HEK293T (cell line): ENCODE measurements at regions not wholly inside any gene's neighbourhood (a gene's known extent, or its start where the extent isn't known, plus 50 kb on each side); places are given as distances from the start of the nearest gene placed in this dataset.

Source experiments
- CTCF ChIA-PET: fragments of 350-600 bp; formaldehyde crosslinking; extraction: SDS; loops from one replicate; lab custom pipeline; 2021; ENCODE audit warnings: antibody characterized with exemption, inconsistent platforms; lab: Yijun Ruan, JAX
- POLR2A ChIA-PET: fragments of 350-600 bp; formaldehyde crosslinking; extraction: SDS; loops from one replicate; lab custom pipeline; 2020; ENCODE audit warnings: antibody characterized with exemption, inconsistent platforms; lab: Yijun Ruan, JAX
- DNase-seq: peaks from one replicate; pipeline ENCODE4 v3.0.0; 2012; ENCODE audit warnings: mixed read lengths; ENCODE audit errors: extremely low spot score
- ARNT ChIP-seq: fragments of 450-650 bp; IDR thresholded peaks from 2 replicates; pipeline ENCODE4 v1.6.1; 2017; ENCODE audit warnings: mild to moderate bottlenecking
- BHLHE40 ChIP-seq: fragments of 450-650 bp; IDR thresholded peaks from 2 replicates; pipeline ENCODE4 v1.6.1; 2016; ENCODE audit warnings: mild to moderate bottlenecking, moderate library complexity, borderline replicate concordance
- CTBP1 ChIP-seq: fragments of 450-650 bp; IDR thresholded peaks from 2 replicates; pipeline ENCODE4 v1.6.1; 2016; ENCODE audit warnings: borderline replicate concordance
- ELF4 ChIP-seq: fragments of 450-650 bp; IDR thresholded peaks from 2 replicates; pipeline ENCODE4 v1.6.1; 2017; ENCODE audit warnings: antibody characterized with exemption
- FOXA1 ChIP-seq: fragments of 450-650 bp; IDR thresholded peaks from 2 replicates; pipeline ENCODE4 v1.6.1; 2016; ENCODE audit warnings: mild to moderate bottlenecking
- FOXK2 ChIP-seq: fragments of 450-650 bp; IDR thresholded peaks from 2 replicates; pipeline ENCODE4 v1.6.1; 2016; ENCODE audit warnings: mild to moderate bottlenecking
- FOXM1 ChIP-seq: fragments of 450-650 bp; IDR thresholded peaks from 2 replicates; pipeline ENCODE4 v1.6.1; 2017; ENCODE audit warnings: mild to moderate bottlenecking, borderline replicate concordance
- HDGF ChIP-seq: fragments of 450-650 bp; IDR thresholded peaks from 2 replicates; pipeline ENCODE4 v1.6.1; 2017; ENCODE audit warnings: antibody characterized with exemption, borderline replicate concordance
- L3MBTL2 ChIP-seq: fragments of 450-650 bp; conservative IDR thresholded peaks from 2 replicates; pipeline ENCODE4 v1.6.1; 2016; ENCODE audit warnings: mild to moderate bottlenecking
- LEF1 ChIP-seq: fragments of 450-650 bp; IDR thresholded peaks from 2 replicates; pipeline ENCODE4 v1.6.1; 2017; ENCODE audit warnings: mild to moderate bottlenecking, borderline replicate concordance
- NFRKB ChIP-seq: fragments of 450-650 bp; IDR thresholded peaks from 2 replicates; pipeline ENCODE4 v1.6.1; 2016; ENCODE audit warnings: mild to moderate bottlenecking, moderate library complexity
- SP1 ChIP-seq: fragments of 450-650 bp; IDR thresholded peaks from 2 replicates; pipeline ENCODE4 v1.6.1; 2017
- SUZ12 ChIP-seq: fragments of 450-650 bp; IDR thresholded peaks from 2 replicates; pipeline ENCODE4 v1.6.1; 2016; ENCODE audit warnings: mild to moderate bottlenecking
- TARDBP ChIP-seq: fragments of 450-650 bp; IDR thresholded peaks from 2 replicates; pipeline ENCODE4 v1.6.1; 2016
- ZNF384 ChIP-seq: fragments of 450-650 bp; IDR thresholded peaks from 2 replicates; pipeline ENCODE4 v1.6.1; 2016
- TF ChIP-seq, protein P1 (sequence below): fragments of 450-650 bp; IDR thresholded peaks from 2 replicates; pipeline ENCODE4 v1.6.1; 2016

DNA sequence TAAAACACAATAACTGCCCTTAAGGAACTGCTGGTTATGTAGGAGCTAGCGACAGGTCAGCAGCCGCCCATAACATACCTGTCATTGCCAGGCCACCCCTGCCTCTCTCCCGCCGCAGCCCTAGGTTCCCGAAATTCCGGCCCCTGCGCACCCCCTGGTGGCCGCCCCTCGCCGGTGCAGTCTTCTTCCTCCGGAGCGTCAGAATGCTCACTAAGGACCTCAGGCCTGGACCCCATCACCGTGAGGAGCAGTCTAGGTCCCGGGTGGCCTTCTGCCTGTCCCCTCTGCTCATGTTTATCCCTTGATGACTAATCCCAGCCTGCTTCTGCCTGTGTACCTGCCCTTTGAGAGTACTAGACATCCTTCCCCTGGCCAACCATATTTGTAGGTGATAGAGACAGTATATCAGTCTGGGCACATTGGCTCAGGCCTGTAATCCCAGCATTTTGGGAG, 115.7 kb upstream of the SLC1A4 start:
- TF ChIP-seq SUZ12 (no peak), BHLHE40 (no peak), ZNF384 (no peak)
- peak; percentile 81 for DNase-seq
- ChIA-PET CTCF (interaction anchor here (0.9 to 1.3 kb wide), 3 partner anchors 268 to 350 kb away, joined by 3 to 5 read pairs (median 3); partner anchors contain the start of gene AFTPH), POLR2A (interaction anchor here (1.0 kb wide), 1 partner anchor 290 kb away, joined by 3 read pairs; no protein-coding TSS in a partner anchor)

DNA sequence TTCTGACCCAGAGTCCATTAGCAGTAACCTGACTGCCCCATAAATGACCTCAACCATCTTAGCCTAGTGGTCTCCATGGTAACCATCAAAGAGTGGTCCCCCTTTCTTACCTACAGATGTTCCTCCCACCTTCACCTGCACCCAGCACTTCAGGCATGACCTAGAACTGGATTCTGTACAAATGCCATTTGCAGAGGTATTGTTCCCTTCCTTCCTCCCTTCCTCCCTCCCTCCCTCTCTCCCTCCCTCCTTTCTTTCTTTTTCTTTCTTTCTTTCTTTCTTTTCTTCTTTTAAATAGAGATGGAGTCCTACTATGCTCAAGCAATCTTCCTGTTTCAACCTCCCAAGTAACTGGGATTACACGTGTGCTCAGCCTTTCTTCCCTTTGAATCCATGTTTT, 114.6 kb upstream of the SLC1A4 start:
- TF ChIP-seq ELF4 = no peak
- TF ChIP-seq LEF1 = no peak
- no peak for TF ChIP-seq TARDBP
- no peak for TF ChIP-seq HDGF
- TF ChIP-seq, protein P1, sequence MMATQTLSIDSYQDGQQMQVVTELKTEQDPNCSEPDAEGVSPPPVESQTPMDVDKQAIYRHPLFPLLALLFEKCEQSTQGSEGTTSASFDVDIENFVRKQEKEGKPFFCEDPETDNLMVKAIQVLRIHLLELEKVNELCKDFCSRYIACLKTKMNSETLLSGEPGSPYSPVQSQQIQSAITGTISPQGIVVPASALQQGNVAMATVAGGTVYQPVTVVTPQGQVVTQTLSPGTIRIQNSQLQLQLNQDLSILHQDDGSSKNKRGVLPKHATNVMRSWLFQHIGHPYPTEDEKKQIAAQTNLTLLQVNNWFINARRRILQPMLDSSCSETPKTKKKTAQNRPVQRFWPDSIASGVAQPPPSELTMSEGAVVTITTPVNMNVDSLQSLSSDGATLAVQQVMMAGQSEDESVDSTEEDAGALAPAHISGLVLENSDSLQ = no peak
- TF ChIP-seq FOXK2 = no peak
- no peak for TF ChIP-seq FOXM1
- TF ChIP-seq ARNT = no peak
- no peak for TF ChIP-seq SUZ12
- no peak for TF ChIP-seq BHLHE40
- no peak for TF ChIP-seq CTBP1
- TF ChIP-seq FOXA1 = no peak
- no peak for TF ChIP-seq SP1
- POLR2A ChIA-PET = no interaction called here
- CTCF ChIA-PET = interaction anchor here (0.8 kb wide), 1 partner anchor 280 kb away, joined by 3 read pairs; no protein-coding TSS in a partner anchor
- DNase-seq = no peak

DNA sequence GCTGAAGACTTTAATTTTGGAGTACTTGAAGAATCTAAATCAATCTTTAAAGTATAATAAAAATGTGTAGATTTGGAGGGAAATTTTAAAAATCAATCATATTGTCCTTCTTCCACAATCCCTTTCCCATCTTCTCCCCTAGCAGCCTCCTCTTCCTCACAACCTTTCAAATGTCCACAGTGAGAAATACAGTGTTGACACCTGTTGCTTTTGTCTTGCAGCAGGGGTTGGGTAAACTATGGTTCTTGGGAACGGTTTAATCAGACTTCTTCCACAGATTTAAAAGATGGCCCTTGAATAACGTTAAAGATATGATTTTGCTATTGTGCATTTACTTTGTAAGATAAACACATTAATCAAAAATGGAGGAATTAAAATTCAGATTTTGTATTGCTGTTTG, 113.8 kb upstream of the SLC1A4 start:
- no peak for TF ChIP-seq L3MBTL2
- TF ChIP-seq FOXA1 = no peak
- TF ChIP-seq ELF4 = no peak
- TF ChIP-seq ARNT = no peak
- no peak for TF ChIP-seq NFRKB
- no peak for TF ChIP-seq CTBP1
- TF ChIP-seq BHLHE40 = no peak
- TF ChIP-seq TARDBP = no peak
- no peak for TF ChIP-seq SP1
- TF ChIP-seq FOXK2 = no peak
- TF ChIP-seq SUZ12 = no peak
- TF ChIP-seq, protein P1 = no peak
- TF ChIP-seq HDGF = no peak
- no peak for TF ChIP-seq ZNF384
- no peak for TF ChIP-seq FOXM1
- TF ChIP-seq LEF1 = no peak
- ChIA-PET POLR2A (no interaction called here), CTCF (interaction anchor here (0.8 kb wide), 1 partner anchor 281 kb away, joined by 3 read pairs; no protein-coding TSS in a partner anchor)
- no peak for DNase-seq

DNA sequence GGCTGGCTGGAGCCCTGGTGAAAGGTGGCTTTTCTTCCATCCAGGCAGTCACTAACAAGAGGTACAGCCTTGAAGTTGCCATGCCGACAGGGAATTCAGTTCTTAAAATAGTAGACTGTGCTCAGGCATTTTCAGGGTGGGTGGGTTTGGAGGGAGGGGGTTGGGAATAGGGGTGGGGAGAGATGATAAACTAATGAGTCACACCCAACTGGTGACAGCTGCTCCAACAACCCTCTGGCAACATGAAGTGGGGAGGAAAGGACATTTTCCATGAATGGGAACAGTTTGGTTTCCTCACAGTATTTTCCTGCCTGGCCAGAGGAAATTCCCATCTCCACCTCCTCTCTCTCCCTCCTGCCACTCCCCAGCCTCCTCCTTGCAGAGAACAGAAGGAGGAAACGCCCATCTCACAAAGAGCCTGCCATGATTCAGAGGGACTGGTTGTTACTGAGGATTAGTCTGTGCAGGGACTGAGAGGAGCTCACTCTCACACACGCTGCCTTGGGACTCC, 113.0 kb upstream of the SLC1A4 start:
- POLR2A ChIA-PET = interaction anchor here (1.1 kb wide), 1 partner anchor 222 kb away, joined by 3 read pairs; the partner anchor contains the start of gene SERTAD2
- CTCF ChIA-PET = interaction anchor here (1.4 kb wide), 1 partner anchor 353 kb away, joined by 5 read pairs; the partner anchor contains the start of gene AFTPH
- TF ChIP-seq L3MBTL2 (no peak), FOXA1 (no peak)
- DNase-seq = no peak

DNA sequence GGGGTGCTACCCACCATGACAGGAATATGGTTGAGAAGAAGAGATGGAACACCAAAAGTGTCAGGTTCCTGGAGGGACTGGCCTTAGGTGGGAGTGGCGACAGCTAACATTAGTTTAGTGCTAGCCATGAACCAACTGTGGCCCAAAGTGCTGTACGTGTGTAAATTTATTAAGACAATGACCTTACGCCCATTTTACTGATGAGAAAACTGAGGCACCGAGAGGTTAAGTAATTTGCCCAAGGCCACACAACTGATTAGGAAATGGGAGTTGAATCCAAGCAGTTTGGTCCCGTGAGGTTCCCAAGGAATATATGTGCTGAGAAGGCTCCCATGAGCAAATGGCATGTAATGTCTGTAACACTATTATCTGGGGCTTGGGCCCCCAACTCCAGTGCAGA, 109.5 kb upstream of the SLC1A4 start:
- POLR2A ChIA-PET = no interaction called here
- no peak for TF ChIP-seq CTBP1
- no peak for TF ChIP-seq FOXK2
- TF ChIP-seq L3MBTL2 = no peak
- no peak for TF ChIP-seq BHLHE40
- TF ChIP-seq ARNT = no peak
- no peak for TF ChIP-seq TARDBP
- TF ChIP-seq, protein P1 = no peak
- no peak for TF ChIP-seq SUZ12
- TF ChIP-seq FOXA1 = no peak
- no peak for TF ChIP-seq ELF4
- no peak for DNase-seq
- CTCF ChIA-PET = no interaction called here

DNA sequence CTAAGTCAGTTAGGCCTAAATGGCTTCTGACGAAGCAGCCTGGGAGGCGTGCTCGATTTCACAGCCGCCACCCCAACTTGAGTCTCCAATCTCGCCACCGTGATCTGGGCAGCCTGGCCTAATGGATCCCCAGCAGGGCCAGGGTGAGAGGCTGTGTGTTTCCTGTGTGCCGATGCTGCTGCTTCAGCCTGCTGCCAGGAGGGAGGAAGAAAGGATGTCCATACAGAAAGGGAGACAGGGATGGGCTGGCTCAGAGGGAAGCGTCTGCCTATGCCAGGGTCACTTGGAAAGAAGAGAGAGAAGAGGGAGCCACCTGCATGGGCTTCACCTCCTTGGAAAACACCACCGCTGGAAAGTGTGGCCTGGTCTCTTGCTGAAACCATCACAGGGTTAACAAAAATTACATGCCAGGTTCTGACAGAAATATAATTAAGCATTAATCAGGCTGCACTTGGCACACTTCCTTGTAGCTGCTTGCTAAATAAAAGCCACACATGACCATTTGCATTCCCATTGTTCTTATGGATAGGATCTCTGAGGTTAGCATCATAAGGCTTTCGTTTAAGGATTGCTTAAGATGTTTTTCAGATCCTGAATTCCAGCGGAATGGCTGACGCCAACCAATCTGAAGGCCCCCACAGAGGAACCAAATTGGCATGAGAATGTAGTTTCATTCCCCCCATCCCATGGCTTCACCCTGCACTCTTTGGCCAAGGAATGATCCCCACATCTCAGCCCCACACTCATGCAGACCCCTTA, 108.8 kb upstream of the SLC1A4 start:
- ChIA-PET CTCF (no interaction called here), POLR2A (no interaction called here)
- TF ChIP-seq FOXM1 = no peak
- no peak for TF ChIP-seq ZNF384
- TF ChIP-seq LEF1 = no peak
- TF ChIP-seq BHLHE40 = no peak
- TF ChIP-seq SP1 = no peak
- no peak for DNase-seq
